ENCODE measurements at regions not wholly inside any gene's neighbourhood (a gene's known extent, or its start where the extent isn't known, plus 50 kb on each side); places are given as distances from the start of the nearest gene placed in this dataset.

GRCh38 chr7:68417002-68417401, 1181.3 kb upstream of the AUTS2 start:
- no peak for TF ChIP-seq CTCF (conservative IDR thresholded peaks at IDR 0.05 in 1 of 2, IDR thresholded peaks at IDR 0.05 in 1 of 2; ENCODE audit: low read depth in 1 of 2, low read length in 2 of 2)
- TF ChIP-seq EZH2 (IDR thresholded peaks at IDR 0.05; ENCODE audit: low read length, missing control alignments), result no peak
- H2AFZ ChIP-seq (ENCODE audit: low read length), result no peak overlapping the region
- H4K20me1 ChIP-seq (ENCODE audit: control insufficient read depth, extremely low read depth, insufficient read depth, low read length), result no peaks in the 10 kb centered on the region
- H3K4me1 ChIP-seq (ENCODE audit: control insufficient read depth, extremely low read depth, insufficient read depth, low read length), result no peaks in the 10 kb centered on the region
- no peak for DNase-seq (ENCODE audit: low read depth in 2 of 2)
- H3K9ac ChIP-seq (ENCODE audit: insufficient read depth, low read length), result no peak overlapping the region
- no peak overlapping the region for H3K4me2 ChIP-seq (ENCODE audit: extremely low read depth, insufficient read depth, low read length)
- H3K36me3 ChIP-seq (ENCODE audit: control insufficient read depth, insufficient read depth, low read length), result no peaks in the 10 kb centered on the region
- H3K4me3 ChIP-seq (replicated peaks in 1 of 4; ENCODE audit: control extremely low read depth in 1 of 4, insufficient read depth in 1 of 4, low read depth in 3 of 4, low read length in 4 of 4), result no peak overlapping the region
- H3K79me2 ChIP-seq (ENCODE audit: control insufficient read depth, insufficient read depth, low read length), result no peaks in the 10 kb centered on the region
- no peaks in the 10 kb centered on the region for H3K9me3 ChIP-seq (ENCODE audit: control insufficient read depth, insufficient read depth, low read depth, low read length)
- H3K27ac ChIP-seq (ENCODE audit: insufficient read depth, low read length), result no peak overlapping the region
- no peaks in the 10 kb centered on the region for H3K27me3 ChIP-seq (ENCODE audit: control insufficient read depth, insufficient read depth, low read length)

- H3K4me3 ChIP-seq (replicated peaks in 1 of 4; ENCODE audit: control extremely low read depth in 1 of 4, insufficient read depth in 1 of 4, low read depth in 3 of 4, low read length in 4 of 4), result no peak overlapping the region
- no peaks in the 10 kb centered on the region for H3K9me3 ChIP-seq (ENCODE audit: control insufficient read depth, insufficient read depth, low read depth, low read length)
- H3K9ac ChIP-seq (ENCODE audit: insufficient read depth, low read length), result no peak overlapping the region
- no peak overlapping the region for H3K27ac ChIP-seq (ENCODE audit: insufficient read depth, low read length)
- no peak for DNase-seq (ENCODE audit: low read depth in 2 of 2)
- H3K4me2 ChIP-seq (ENCODE audit: extremely low read depth, insufficient read depth, low read length), result no peak overlapping the region
- no peaks in the 10 kb centered on the region for H3K27me3 ChIP-seq (ENCODE audit: control insufficient read depth, insufficient read depth, low read length)
- no peak for TF ChIP-seq CTCF (conservative IDR thresholded peaks at IDR 0.05 in 1 of 2, IDR thresholded peaks at IDR 0.05 in 1 of 2; ENCODE audit: low read depth in 1 of 2, low read length in 2 of 2)
- no peak for TF ChIP-seq EZH2 (IDR thresholded peaks at IDR 0.05; ENCODE audit: low read length, missing control alignments)
- H3K36me3 ChIP-seq (ENCODE audit: control insufficient read depth, insufficient read depth, low read length), result no peaks in the 10 kb centered on the region
- H3K4me1 ChIP-seq (ENCODE audit: control insufficient read depth, extremely low read depth, insufficient read depth, low read length), result no peaks in the 10 kb centered on the region
- no peaks in the 10 kb centered on the region for H3K79me2 ChIP-seq (ENCODE audit: control insufficient read depth, insufficient read depth, low read length)
- no peaks in the 10 kb centered on the region for H4K20me1 ChIP-seq (ENCODE audit: control insufficient read depth, extremely low read depth, insufficient read depth, low read length)
- no peak overlapping the region for H2AFZ ChIP-seq (ENCODE audit: low read length)
Measured at GRCh38 chr7:68417659-68418058, 1180.6 kb upstream of the AUTS2 start.

GRCh38 chr7:68420342-68421192, 1177.7 kb upstream of the AUTS2 start:
- no peaks in the 10 kb centered on the region for H3K9me3 ChIP-seq (ENCODE audit: control insufficient read depth, insufficient read depth, low read depth, low read length)
- no peak for DNase-seq (ENCODE audit: low read depth in 2 of 2)

More at GRCh38 chr7:68420342-68421192, 1177.7 kb upstream of the AUTS2 start:
- Histone ChIP-seq H4K20me1 (ENCODE audit: control insufficient read depth, extremely low read depth, insufficient read depth, low read length) (no peaks in the 10 kb centered on the region), H3K27me3 (ENCODE audit: control insufficient read depth, insufficient read depth, low read length) (no peaks in the 10 kb centered on the region), H3K27ac (ENCODE audit: insufficient read depth, low read length) (no peak overlapping the region), H3K4me2 (ENCODE audit: extremely low read depth, insufficient read depth, low read length) (no peak overlapping the region), H2AFZ (ENCODE audit: low read length) (no peak overlapping the region), H3K79me2 (ENCODE audit: control insufficient read depth, insufficient read depth, low read length) (no peaks in the 10 kb centered on the region), H3K36me3 (ENCODE audit: control insufficient read depth, insufficient read depth, low read length) (no peaks in the 10 kb centered on the region), H3K4me1 (ENCODE audit: control insufficient read depth, extremely low read depth, insufficient read depth, low read length) (no peaks in the 10 kb centered on the region), H3K9ac (ENCODE audit: insufficient read depth, low read length) (no peak overlapping the region), H3K4me3 (replicated peaks in 1 of 4; ENCODE audit: control extremely low read depth in 1 of 4, insufficient read depth in 1 of 4, low read depth in 3 of 4, low read length in 4 of 4) (no peak overlapping the region)
- TF ChIP-seq CTCF (conservative IDR thresholded peaks at IDR 0.05 in 1 of 2, IDR thresholded peaks at IDR 0.05 in 1 of 2; ENCODE audit: low read depth in 1 of 2, low read length in 2 of 2), result no peak
- no peak for TF ChIP-seq EZH2 (IDR thresholded peaks at IDR 0.05; ENCODE audit: low read length, missing control alignments)

Data from fibroblast of lung (primary cell).